Keratinocyte (primary cell): ENCODE measurements at regions not wholly inside any gene's neighbourhood (a gene's known extent, or its start where the extent isn't known, plus 50 kb on each side); places are given as distances from the start of the nearest gene placed in this dataset.

Experiments used
- DNase-seq: peaks from one replicate; pipeline ENCODE4 v3.0.0-alpha.2; 2011; ENCODE audit warnings: low read depth, missing footprints, low spot score
- FAIRE-seq: peaks from 2 replicates; lab custom pipeline; 2011; peaks lifted over from hg19 to GRCh38; lab: Jason Lieb, UNC
- H2AFZ ChIP-seq: 2 replicates; pipeline ENCODE4 v1.6.0; 2012; ENCODE audit warnings: low read length, control low read depth, inconsistent platforms; ENCODE audit not compliant: control insufficient read depth
- H3K27ac ChIP-seq: 2 replicates; pipeline ENCODE4 v1.5.1; 2011; ENCODE audit warnings: low read length; ENCODE audit not compliant: control insufficient read depth, insufficient read depth
- H3K27me3 ChIP-seq: 3 replicates; pipeline ENCODE4 v1.6.0; 2011; ENCODE audit warnings: low read length; ENCODE audit not compliant: control insufficient read depth, insufficient read depth; ENCODE audit errors: extremely low read depth
- H3K36me3 ChIP-seq, 2 experiments: 2 replicates in 1 of 2; 3 replicates in 1 of 2; pipeline ENCODE4 v1.5.1; 2011; ENCODE audit warnings: low read length in 2 of 2, mild to moderate bottlenecking in 1 of 2; ENCODE audit not compliant: control insufficient read depth in 2 of 2, insufficient read depth in 2 of 2; ENCODE audit errors: extremely low read depth in 1 of 2
- H3K4me1 ChIP-seq: 3 replicates; pipeline ENCODE4 v1.5.1; 2011; ENCODE audit warnings: low read length; ENCODE audit not compliant: control insufficient read depth, insufficient read depth; ENCODE audit errors: extremely low read depth
- H3K4me2 ChIP-seq: 3 replicates; pipeline ENCODE4 v1.6.0; 2011; ENCODE audit warnings: low read depth, low read length; ENCODE audit not compliant: control insufficient read depth, insufficient read depth; ENCODE audit errors: extremely low read depth
- H3K4me3 ChIP-seq, 3 experiments: fragments of 200-600 bp in 1 of 3; sonication (generic) in 1 of 3; 2 replicates in 2 of 3; 3 replicates in 1 of 3; pipeline ENCODE4 v1.5.1; 2011 to 2016; ENCODE audit warnings: low read length in 3 of 3, mild to moderate bottlenecking in 3 of 3, control low read depth in 2 of 3, inconsistent platforms in 1 of 3, low read depth in 1 of 3, mixed read lengths in 1 of 3, mixed run types in 1 of 3, moderate library complexity in 1 of 3; ENCODE audit not compliant: control insufficient read depth in 2 of 3, insufficient read depth in 2 of 3; ENCODE audit errors: extremely low read depth in 1 of 3
- H3K79me2 ChIP-seq: 2 replicates; pipeline ENCODE4 v1.6.0; 2012; ENCODE audit warnings: low read length; ENCODE audit not compliant: control insufficient read depth, insufficient read depth
- H3K9ac ChIP-seq: 3 replicates; pipeline ENCODE4 v1.6.0; 2011; ENCODE audit warnings: low read length; ENCODE audit not compliant: control insufficient read depth, insufficient read depth; ENCODE audit errors: extremely low read depth
- H3K9me1 ChIP-seq: 3 replicates; pipeline ENCODE4 v1.6.0; 2011; ENCODE audit warnings: low read length; ENCODE audit not compliant: control insufficient read depth, insufficient read depth; ENCODE audit errors: extremely low read depth
- H3K9me3 ChIP-seq: 2 replicates; pipeline ENCODE4 v1.5.1; 2012; ENCODE audit warnings: low read depth, low read length; ENCODE audit not compliant: control insufficient read depth
- H4K20me1 ChIP-seq: 3 replicates; pipeline ENCODE4 v1.6.0; 2011; ENCODE audit warnings: low read length; ENCODE audit not compliant: control insufficient read depth, insufficient read depth; ENCODE audit errors: extremely low read depth
- EZH2 ChIP-seq: IDR thresholded peaks from one replicate; pipeline ENCODE4 v1.6.1; 2012; ENCODE audit warnings: inconsistent platforms, mild to moderate bottlenecking, low read length, moderate library complexity
- dilution Hi-C: fragments of 300-500 bp; cut with MboI; formaldehyde crosslinking; loops from one replicate; pipeline ENCODE4 v1.7.0; 2020; ENCODE audit warnings: low sequenced_read_pairs; ENCODE audit not compliant: extremely low pct_ligation_motif_present
- TF ChIP-seq, protein P1 (sequence below), 3 experiments: IDR thresholded peaks in 1 of 3; conservative IDR thresholded peaks in 1 of 3; optimal IDR thresholded peaks in 1 of 3; 2 replicates in 2 of 3; 3 replicates in 1 of 3; pipeline versions ENCODE3 to v1.5.1; 2011; ENCODE audit warnings: low read length in 3 of 3, mild to moderate bottlenecking in 3 of 3, moderate library complexity in 2 of 3, control low read depth in 1 of 3, inconsistent platforms in 1 of 3; ENCODE audit not compliant: insufficient read depth in 2 of 3; ENCODE audit errors: extremely low read depth in 1 of 3

DNA sequence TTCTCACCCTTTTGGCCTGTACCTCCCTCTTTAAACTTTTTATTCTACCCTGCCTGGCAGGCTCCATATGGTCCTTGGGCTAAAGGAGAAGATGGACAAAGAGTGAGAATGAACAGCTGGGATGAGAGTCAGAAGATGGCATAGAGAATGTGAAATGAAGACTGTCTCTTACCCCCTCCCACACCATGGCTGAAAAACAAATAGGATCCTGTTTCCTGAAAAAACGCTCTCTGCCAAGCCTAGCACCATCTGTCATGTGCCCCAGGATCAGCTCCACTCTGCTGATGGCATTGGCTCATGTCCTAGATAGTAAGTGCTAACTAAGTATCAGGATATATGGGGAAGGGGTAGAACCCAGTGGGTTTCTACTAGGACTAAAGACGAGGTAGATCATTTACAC is 238.6 kb downstream of the MEX3B start:
- Histone ChIP-seq H3K4me3 (no peak overlapping the region), H4K20me1 (no peaks in the 10 kb centered on the region), H3K9me3 (no peaks in the 10 kb centered on the region), H3K4me1 (no peaks in the 10 kb centered on the region), H3K27ac (no peak overlapping the region), H2AFZ (no peak overlapping the region), H3K79me2 (no peaks in the 10 kb centered on the region), H3K36me3 (no peaks in the 10 kb centered on the region), H3K4me2 (no peak overlapping the region), H3K9me1 (no peaks in the 10 kb centered on the region), H3K27me3 (no peaks in the 10 kb centered on the region), H3K9ac (no peak overlapping the region)
- TF ChIP-seq, protein P1, sequence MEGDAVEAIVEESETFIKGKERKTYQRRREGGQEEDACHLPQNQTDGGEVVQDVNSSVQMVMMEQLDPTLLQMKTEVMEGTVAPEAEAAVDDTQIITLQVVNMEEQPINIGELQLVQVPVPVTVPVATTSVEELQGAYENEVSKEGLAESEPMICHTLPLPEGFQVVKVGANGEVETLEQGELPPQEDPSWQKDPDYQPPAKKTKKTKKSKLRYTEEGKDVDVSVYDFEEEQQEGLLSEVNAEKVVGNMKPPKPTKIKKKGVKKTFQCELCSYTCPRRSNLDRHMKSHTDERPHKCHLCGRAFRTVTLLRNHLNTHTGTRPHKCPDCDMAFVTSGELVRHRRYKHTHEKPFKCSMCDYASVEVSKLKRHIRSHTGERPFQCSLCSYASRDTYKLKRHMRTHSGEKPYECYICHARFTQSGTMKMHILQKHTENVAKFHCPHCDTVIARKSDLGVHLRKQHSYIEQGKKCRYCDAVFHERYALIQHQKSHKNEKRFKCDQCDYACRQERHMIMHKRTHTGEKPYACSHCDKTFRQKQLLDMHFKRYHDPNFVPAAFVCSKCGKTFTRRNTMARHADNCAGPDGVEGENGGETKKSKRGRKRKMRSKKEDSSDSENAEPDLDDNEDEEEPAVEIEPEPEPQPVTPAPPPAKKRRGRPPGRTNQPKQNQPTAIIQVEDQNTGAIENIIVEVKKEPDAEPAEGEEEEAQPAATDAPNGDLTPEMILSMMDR (optimal IDR thresholded peaks at IDR 0.05 in 1 of 3, IDR thresholded peaks at IDR 0.05 in 1 of 3, conservative IDR thresholded peaks at IDR 0.05 in 1 of 3; ENCODE audit: extremely low read depth in 1 of 3, insufficient read depth in 2 of 3, low read length in 3 of 3): no peak
- TF ChIP-seq EZH2: no peak
- dilution Hi-C loops: no loop called here
- FAIRE-seq (no peak), DNase-seq (no peak)

GRCh38 chr15:81795899-81796298 is 249.9 kb downstream of the MEX3B start:
- H4K20me1 ChIP-seq: no peaks in the 10 kb centered on the region
- H3K9me3 ChIP-seq: no peaks in the 10 kb centered on the region
- no peak overlapping the region for H2AFZ ChIP-seq
- no peaks in the 10 kb centered on the region for H3K9me1 ChIP-seq
- H3K27me3 ChIP-seq: no peaks in the 10 kb centered on the region
- TF ChIP-seq, protein P1 (optimal IDR thresholded peaks at IDR 0.05 in 1 of 3, IDR thresholded peaks at IDR 0.05 in 1 of 3, conservative IDR thresholded peaks at IDR 0.05 in 1 of 3; ENCODE audit: extremely low read depth in 1 of 3, insufficient read depth in 2 of 3, low read length in 3 of 3): no peak
- no peak overlapping the region for H3K9ac ChIP-seq
- FAIRE-seq (no peak), DNase-seq (no peak)
- H3K27ac ChIP-seq: no peak overlapping the region
- dilution Hi-C loops: no loop called here
- no peaks in the 10 kb centered on the region for H3K36me3 ChIP-seq
- H3K4me1 ChIP-seq: no peaks in the 10 kb centered on the region
- no peak overlapping the region for H3K4me2 ChIP-seq
- no peaks in the 10 kb centered on the region for H3K79me2 ChIP-seq
- no peak overlapping the region for H3K4me3 ChIP-seq
